IMR-90 (cell line): ENCODE measurements at regions not wholly inside any gene's neighbourhood (a gene's known extent, or its start where the extent isn't known, plus 50 kb on each side); places are given as distances from the start of the nearest gene placed in this dataset.
A peak's percentile ranks its signal among the peaks of the same experiment; 100 is the strongest.

ENCODE experiments used
- ATAC-seq: fragments of 200-7000 bp; cut with Tn5 transposase; 2 replicates; pipeline ENCODE4 v1.9.1; 2020; ENCODE audit warnings: low read depth, mild to moderate bottlenecking, moderate library complexity
- BruUV-seq: library from RNA; stranded (reverse); fragments of 400-500 nt; replicated peaks from 2 replicates; lab custom pipeline; 2021; lab: Mats Ljungman, UMichigan
- CTCF ChIA-PET: fragments of 300-600 bp; formaldehyde crosslinking; extraction: SDS; loops from one replicate; lab custom pipeline; 2021; ENCODE audit warnings: antibody characterized with exemption; lab: Yijun Ruan, JAX
- POLR2A ChIA-PET: fragments of 300-600 bp; sonication (Branson Sonifier 250); formaldehyde crosslinking; loops from one replicate; lab custom pipeline; 2022; ENCODE audit warnings: antibody characterized with exemption; ENCODE audit not compliant: unreplicated experiment; lab: Charles Lee
- DNase-seq: peaks from one replicate; pipeline ENCODE4 v3.0.0; 2013
- H2AFZ ChIP-seq: replicated peaks from 2 replicates; pipeline ENCODE3; 2013; ENCODE audit warnings: low read length, mild to moderate bottlenecking; ENCODE audit not compliant: poor library complexity
- H2AK5ac ChIP-seq: 2 replicates; pipeline ENCODE4 v1.6.1; 2013; ENCODE audit warnings: low read depth, low read length, inconsistent platforms
- H2AK9ac ChIP-seq: replicated peaks from 2 replicates; pipeline ENCODE3; 2013; ENCODE audit warnings: mild to moderate bottlenecking, low read depth, low read length, moderate library complexity; ENCODE audit not compliant: poor library complexity
- H2BK120ac ChIP-seq: 2 replicates; pipeline ENCODE4 v1.6.1; 2013; ENCODE audit warnings: low read depth, low read length, inconsistent platforms
- H2BK15ac ChIP-seq: 3 replicates; pipeline ENCODE4 v1.6.1; 2013; ENCODE audit warnings: low read depth, low read length, inconsistent platforms
- H2BK20ac ChIP-seq: 2 replicates; pipeline ENCODE4 v1.6.1; 2013; ENCODE audit warnings: low read depth, mild to moderate bottlenecking, inconsistent platforms, low read length, moderate library complexity
- H2BK5ac ChIP-seq: 2 replicates; pipeline ENCODE4 v1.6.1; 2013; ENCODE audit warnings: mild to moderate bottlenecking, low read depth, low read length, inconsistent platforms; ENCODE audit not compliant: poor library complexity, severe bottlenecking
- H3K14ac ChIP-seq: replicated peaks from 2 replicates; pipeline ENCODE4 v1.6.1; 2013; ENCODE audit warnings: low read depth, low read length, inconsistent platforms
- H3K18ac ChIP-seq: 2 replicates; pipeline ENCODE4 v1.6.1; 2013; ENCODE audit warnings: low read depth, low read length, control low read depth
- H3K23ac ChIP-seq: 2 replicates; pipeline ENCODE4 v1.6.1; 2013; ENCODE audit warnings: low read depth, low read length, inconsistent platforms
- H3K27ac ChIP-seq: 2 replicates; pipeline ENCODE4 v1.5.1; 2013; ENCODE audit warnings: mild to moderate bottlenecking, control low read depth, low read length; ENCODE audit not compliant: insufficient read depth
- H3K27me3 ChIP-seq: 2 replicates; pipeline ENCODE4 v1.6.1; 2013; ENCODE audit warnings: low read length; ENCODE audit not compliant: control insufficient read depth, insufficient read depth
- H3K36me3 ChIP-seq: 2 replicates; pipeline ENCODE4 v1.6.1; 2013; ENCODE audit warnings: low read length, mixed read lengths; ENCODE audit not compliant: control insufficient read depth, insufficient read depth
- H3K4ac ChIP-seq: 2 replicates; pipeline ENCODE4 v1.6.1; 2013; ENCODE audit warnings: low read depth, low read length, inconsistent platforms
- H3K4me1 ChIP-seq: 2 replicates; pipeline ENCODE4 v1.6.1; 2013; ENCODE audit warnings: low read length, mixed read lengths; ENCODE audit not compliant: control insufficient read depth, insufficient read depth
- H3K4me2 ChIP-seq: 2 replicates; pipeline ENCODE4 v1.6.1; 2013; ENCODE audit warnings: low read depth, mild to moderate bottlenecking, control low read depth, low read length, moderate library complexity
- H3K4me3 ChIP-seq: 2 replicates; pipeline ENCODE4 v1.5.1; 2013; ENCODE audit warnings: low read depth, mild to moderate bottlenecking, control low read depth, low read length, moderate library complexity; ENCODE audit not compliant: insufficient read depth
- H3K56ac ChIP-seq: 2 replicates; pipeline ENCODE4 v1.6.1; 2013; ENCODE audit warnings: low read length, inconsistent platforms; ENCODE audit not compliant: insufficient read depth; ENCODE audit errors: extremely low read depth
- H3K79me1 ChIP-seq, 2 experiments: 2 replicates each; pipeline ENCODE4 v1.6.1; 2013; ENCODE audit warnings: low read length in 2 of 2, inconsistent platforms in 1 of 2, low read depth in 1 of 2
- H3K9ac ChIP-seq: 2 replicates; pipeline ENCODE4 v1.6.1; 2013; ENCODE audit warnings: low read depth, low read length, control low read depth
- H3K9me1 ChIP-seq: 2 replicates; pipeline ENCODE4 v1.6.1; 2013; ENCODE audit warnings: low read length, inconsistent platforms; ENCODE audit not compliant: insufficient read depth
- H3K9me3 ChIP-seq: 2 replicates; pipeline ENCODE4 v1.6.1; 2013; ENCODE audit warnings: low read length; ENCODE audit not compliant: control insufficient read depth, insufficient read depth
- H4K20me1 ChIP-seq: 2 replicates; pipeline ENCODE4 v1.6.1; 2013; ENCODE audit warnings: low read length, inconsistent platforms; ENCODE audit not compliant: insufficient read depth
- H4K5ac ChIP-seq: 2 replicates; pipeline ENCODE4 v1.6.1; 2013; ENCODE audit warnings: mild to moderate bottlenecking, low read depth, low read length, control low read depth
- H4K8ac ChIP-seq, 2 experiments: 2 replicates each; pipeline ENCODE4 v1.6.1; 2013; ENCODE audit warnings: low read depth in 2 of 2, low read length in 2 of 2, control low read depth in 1 of 2, inconsistent platforms in 1 of 2
- H4K91ac ChIP-seq: 2 replicates; pipeline ENCODE4 v1.6.1; 2013; ENCODE audit warnings: low read depth, low read length, inconsistent platforms; ENCODE audit not compliant: insufficient read depth
- BHLHE40 ChIP-seq: fragments of 150-350 bp; IDR thresholded peaks from 2 replicates; pipeline ENCODE4 v1.6.1; 2016; ENCODE audit warnings: mild to moderate bottlenecking, low read depth, low read length
- CEBPB ChIP-seq: IDR thresholded peaks from 2 replicates; pipeline ENCODE4 v1.6.1; 2012; ENCODE audit warnings: low read depth, low read length, improper control_type of control experiment
- CHD1 ChIP-seq: IDR thresholded peaks from 2 replicates; pipeline ENCODE4 v1.6.1; 2012; ENCODE audit warnings: low read depth, low read length, improper control_type of control experiment
- ELK1 ChIP-seq: fragments of 150-350 bp; IDR thresholded peaks from 2 replicates; pipeline ENCODE4 v1.6.1; 2016; ENCODE audit warnings: low read depth, mild to moderate bottlenecking, low read length, moderate library complexity, borderline replicate concordance
- FOS ChIP-seq: fragments of 150-350 bp; IDR thresholded peaks from 2 replicates; pipeline ENCODE4 v1.6.1; 2016; ENCODE audit warnings: low read depth, low read length
- MAFK ChIP-seq: IDR thresholded peaks from 2 replicates; pipeline ENCODE4 v1.6.1; 2012; ENCODE audit warnings: low read depth, low read length, improper control_type of control experiment
- MAZ ChIP-seq: IDR thresholded peaks from 2 replicates; pipeline ENCODE4 v1.6.1; 2012; ENCODE audit warnings: low read depth, mild to moderate bottlenecking, low read length, improper control_type of control experiment, moderate library complexity, borderline replicate concordance
- MXI1 ChIP-seq: IDR thresholded peaks from 2 replicates; pipeline ENCODE4 v1.6.1; 2012; ENCODE audit warnings: low read depth, mild to moderate bottlenecking, low read length, moderate library complexity, borderline replicate concordance
- NFE2L2 ChIP-seq: fragments of 150-350 bp; IDR thresholded peaks from 2 replicates; pipeline ENCODE4 v1.6.1; 2016; ENCODE audit warnings: low read depth, mild to moderate bottlenecking, low read length
- POLR2A ChIP-seq: IDR thresholded peaks from 2 replicates; pipeline ENCODE4 v1.6.1; 2012; ENCODE audit warnings: mild to moderate bottlenecking, low read depth, low read length
- RAD21 ChIP-seq: IDR thresholded peaks from 2 replicates; pipeline ENCODE4 v1.6.1; 2012; ENCODE audit warnings: low read length, improper control_type of control experiment
- RCOR1 ChIP-seq: IDR thresholded peaks from 2 replicates; pipeline ENCODE4 v1.6.1; 2012; ENCODE audit warnings: mild to moderate bottlenecking, low read length, improper control_type of control experiment; ENCODE audit not compliant: insufficient replicate concordance
- RFX5 ChIP-seq: IDR thresholded peaks from 2 replicates; pipeline ENCODE4 v1.8.0; 2012; ENCODE audit warnings: low read depth, mild to moderate bottlenecking, low read length, moderate library complexity
- SMC3 ChIP-seq: fragments of 150-350 bp; IDR thresholded peaks from 2 replicates; pipeline ENCODE4 v1.6.1; 2016; ENCODE audit warnings: low read depth, mild to moderate bottlenecking, antibody characterized with exemption, low read length, moderate library complexity
- USF2 ChIP-seq: fragments of 150-350 bp; IDR thresholded peaks from 2 replicates; pipeline ENCODE4 v1.6.1; 2017; ENCODE audit warnings: mild to moderate bottlenecking, antibody characterized with exemption, low read length, low read depth
- WGBS, 2 experiments: methylation state at CpG; one replicate each; pipeline versions ENCODE4 v1.1.5 to v1.1.7; 2013; ENCODE audit warnings: missing lambda C conversion rate in 2 of 2; ENCODE audit not compliant: insufficient read length in 1 of 2; ENCODE audit errors: extremely low coverage in 2 of 2; 5-methylcytosine and 5-hydroxymethylcytosine counted together
- dilution Hi-C: fragments of 300-500 bp; cut with HindIII; formaldehyde crosslinking; loops from one replicate; pipeline ENCODE4 v1.14.3; 2018; ENCODE audit warnings: low sequenced_read_pairs; ENCODE audit not compliant: unreplicated experiment
- in situ Hi-C: fragments of 300-500 bp; cut with MboI; formaldehyde crosslinking; loops from 3 replicates; pipeline ENCODE4 v1.14.3; 2019; ENCODE audit warnings: low sequenced_read_pairs, inconsistent platforms, mixed read lengths
- intact Hi-C: fragments of 100-400 bp; cut with micrococcal nuclease; formaldehyde crosslinking; loops from 2 replicates; pipeline ENCODE4 v1.10.0; 2022

GRCh38 chr11:45045683-45046471 is 95.2 kb upstream of the TP53I11 start (continued):
- TF ChIP-seq BHLHE40, result 0 out of 2 replicates have a peak, but pooled peaks have one; percentile 17

- H3K27ac ChIP-seq, result no peak overlapping the region
- H4K8ac ChIP-seq, result no peak overlapping the region
- no peak overlapping the region; the same call in 2 of the 3 replicates for H2BK15ac ChIP-seq
- no peak overlapping the region for H3K23ac ChIP-seq
- H3K9me1 ChIP-seq, result peaks cover 3% of the 10 kb centered on the region; the same call in 1 of the 2 replicates
- no peak overlapping the region for H2BK120ac ChIP-seq
- in situ Hi-C loops (no loop called here), intact Hi-C loops (no loop called here), dilution Hi-C loops (no loop called here)
- H3K18ac ChIP-seq, result no peak overlapping the region
- no peak overlapping the region for H4K5ac ChIP-seq
- BruUV-seq, result no TSS peak
- no peak overlapping the region for H2AFZ ChIP-seq
- H3K56ac ChIP-seq, result no peak overlapping the region
- no peak overlapping the region for H2BK5ac ChIP-seq
- POLR2A ChIA-PET, result no interaction called here
- no peak overlapping the region for H3K4me2 ChIP-seq
- no peak overlapping the region for H2BK20ac ChIP-seq
- ATAC-seq (no peak), DNase-seq (no peak)
- H3K4ac ChIP-seq, result no peak overlapping the region
- H3K14ac ChIP-seq, result no peak overlapping the region
- no peak overlapping the region for H2AK9ac ChIP-seq
- H4K91ac ChIP-seq, result no peak overlapping the region
- no peaks in the 10 kb centered on the region for H3K9me3 ChIP-seq
- CTCF ChIA-PET, result no interaction called here
- no peaks in the 10 kb centered on the region for H3K79me1 ChIP-seq
- H3K4me1 ChIP-seq, result peaks cover 13% of the 10 kb centered on the region
- no peaks in the 10 kb centered on the region for H4K20me1 ChIP-seq
- H3K27me3 ChIP-seq, result peaks cover 8% of the 10 kb centered on the region; the same call in 1 of the 2 replicates
- no peak overlapping the region for H3K4me3 ChIP-seq
- no CpG with 5 or more reads among the region's 7 CpGs for WGBS, 2 experiments
- no peak overlapping the region for H3K9ac ChIP-seq
- no peak overlapping the region for H2AK5ac ChIP-seq
- H3K36me3 ChIP-seq, result no peaks in the 10 kb centered on the region
- TF ChIP-seq MXI1, result no peak
- TF ChIP-seq SMC3, result no peak
- TF ChIP-seq BHLHE40, result no peak
- TF ChIP-seq POLR2A, result no peak
- TF ChIP-seq CHD1, result no peak
- no peak for TF ChIP-seq RAD21
- TF ChIP-seq MAZ, result no peak
- no peak for TF ChIP-seq NFE2L2
- no peak for TF ChIP-seq USF2
- no peak for TF ChIP-seq ELK1
- no peak for TF ChIP-seq MAFK
- TF ChIP-seq RFX5, result no peak
- TF ChIP-seq CEBPB, result no peak
- TF ChIP-seq FOS, result no peak
- TF ChIP-seq RCOR1, result no peak
These were observed 97.7 kb upstream of the TP53I11 start for GRCh38 chr11:45048313-45048841.
